Loucy (cell line): ENCODE measurements at regions not wholly inside any gene's neighbourhood (a gene's known extent, or its start where the extent isn't known, plus 50 kb on each side); places are given as distances from the start of the nearest gene placed in this dataset.

ENCODE experiments used
- CTCF ChIP-seq: fragments of 200-600 bp; sonication (generic); conservative IDR thresholded peaks from 2 replicates; pipeline ENCODE4 v1.5.1; 2014; ENCODE audit warnings: mild to moderate bottlenecking, antibody characterized with exemption, low read length
- EZH2phosphoT487 ChIP-seq: fragments of 200-600 bp; IDR thresholded peaks from 2 replicates; pipeline ENCODE4 v1.6.1; 2018; ENCODE audit warnings: antibody characterized with exemption, mild to moderate bottlenecking, moderate library complexity, borderline replicate concordance

GRCh38 chr6:169075915-169076654 is 177.6 kb downstream of the THBS2 start:
- no peak for TF ChIP-seq CTCF
- no peak for TF ChIP-seq EZH2phosphoT487
